Karpas-422 (cell line): ENCODE measurements at regions not wholly inside any gene's neighbourhood (a gene's known extent, or its start where the extent isn't known, plus 50 kb on each side); places are given as distances from the start of the nearest gene placed in this dataset.
"Not testable (repeated sequence)": the region's sequence is repeated elsewhere in the genome, so short reads cannot be mapped to it uniquely, and the experiment has no call there.

Source experiments
- DNase-seq: peaks from one replicate; pipeline ENCODE4 v3.0.0-alpha.2; 2015
- H2AFZ ChIP-seq: fragments of 200-600 bp; sonication (generic); 2 replicates; pipeline ENCODE4 v1.6.1; 2014; ENCODE audit warnings: antibody characterized with exemption, low read length, mixed read lengths
- H3K27ac ChIP-seq: fragments of 200-600 bp; sonication (generic); 2 replicates; pipeline ENCODE4 v1.5.1; 2014; ENCODE audit warnings: mild to moderate bottlenecking, low read length, moderate library complexity
- H3K27me3 ChIP-seq: fragments of 200-600 bp; sonication (generic); 2 replicates; pipeline ENCODE4 v1.6.1; 2014; ENCODE audit warnings: low read length, mixed read lengths
- H3K36me3 ChIP-seq: fragments of 200-600 bp; sonication (generic); 2 replicates; pipeline ENCODE4 v1.6.1; 2014; ENCODE audit warnings: low read length, mixed read lengths; ENCODE audit not compliant: insufficient read depth
- H3K4me1 ChIP-seq: fragments of 200-600 bp; sonication (generic); 2 replicates; pipeline ENCODE4 v1.6.1; 2014; ENCODE audit warnings: mild to moderate bottlenecking, low read length, mixed read lengths
- H3K4me2 ChIP-seq: fragments of 200-600 bp; sonication (generic); 2 replicates; pipeline ENCODE4 v1.6.1; 2014; ENCODE audit warnings: low read length, low read depth, mild to moderate bottlenecking; ENCODE audit not compliant: poor library complexity, severe bottlenecking
- H3K4me3 ChIP-seq: fragments of 200-600 bp; sonication (generic); 2 replicates; pipeline ENCODE4 v1.5.1; 2014; ENCODE audit warnings: mild to moderate bottlenecking, antibody characterized with exemption, low read length, mixed read lengths
- H3K79me2 ChIP-seq: fragments of 200-600 bp; sonication (generic); 2 replicates; pipeline ENCODE4 v1.6.1; 2014; ENCODE audit warnings: mild to moderate bottlenecking, low read length, mixed read lengths
- H3K9ac ChIP-seq: fragments of 200-600 bp; sonication (generic); 2 replicates; pipeline ENCODE4 v1.6.0; 2014; ENCODE audit warnings: low read length
- H3K9me2 ChIP-seq: fragments of 200-600 bp; sonication (generic), shearing (Covaris generic); replicated peaks from 2 replicates; pipeline ENCODE4 v1.6.0; 2014; ENCODE audit warnings: mild to moderate bottlenecking, low read length, moderate library complexity; ENCODE audit not compliant: insufficient read depth
- H3K9me3 ChIP-seq: fragments of 300-700, 200-600 bp; sonication (generic); 2 replicates; pipeline ENCODE4 v1.6.1; 2014; ENCODE audit warnings: low read length, mixed read lengths
- H4K20me1 ChIP-seq: fragments of 200-600 bp; sonication (generic); 2 replicates; pipeline ENCODE4 v1.6.1; 2014; ENCODE audit warnings: mild to moderate bottlenecking, antibody characterized with exemption, low read length, low read depth; ENCODE audit not compliant: insufficient read depth

- Histone ChIP-seq H3K27ac (no peak overlapping the region), H3K4me3 (no peak overlapping the region), H2AFZ (no peak overlapping the region), H3K36me3 (no peaks in the 10 kb centered on the region), H3K9ac (no peak overlapping the region), H3K9me3 (no peaks in the 10 kb centered on the region), H3K9me2 (no peaks in the 10 kb centered on the region), H3K4me2 (no peak overlapping the region), H3K4me1 (no peaks in the 10 kb centered on the region), H4K20me1 (no peaks in the 10 kb centered on the region), H3K79me2 (no peaks in the 10 kb centered on the region), H3K27me3 (no peaks in the 10 kb centered on the region)
- no peak for DNase-seq
These were observed 181.6 kb upstream of the MAP1B start for GRCh38 chr5:71925608-71926091.

GRCh38 chr5:71929003-71929402 is 178.3 kb upstream of the MAP1B start:
- no peak for DNase-seq
- no peak overlapping the region for H3K4me3 ChIP-seq
- no peaks in the 10 kb centered on the region for H3K9me2 ChIP-seq
- H3K9ac ChIP-seq: no peak overlapping the region
- H3K79me2 ChIP-seq: no peaks in the 10 kb centered on the region
- H4K20me1 ChIP-seq: no peaks in the 10 kb centered on the region
- no peak overlapping the region for H2AFZ ChIP-seq
- H3K4me1 ChIP-seq: no peaks in the 10 kb centered on the region
- H3K27me3 ChIP-seq: no peaks in the 10 kb centered on the region
- H3K9me3 ChIP-seq: no peaks in the 10 kb centered on the region
- H3K27ac ChIP-seq: no peak overlapping the region
- H3K36me3 ChIP-seq: no peaks in the 10 kb centered on the region
- no peak overlapping the region for H3K4me2 ChIP-seq

GRCh38 chr5:71930554-71930953 is 176.7 kb upstream of the MAP1B start:
- not testable (repeated sequence) for H3K4me3 ChIP-seq, DNase-seq, H2AFZ ChIP-seq, H3K9me2 ChIP-seq, H3K9me3 ChIP-seq, H3K27ac ChIP-seq, H3K36me3 ChIP-seq, H3K79me2 ChIP-seq, H3K4me1 ChIP-seq, H4K20me1 ChIP-seq, H3K27me3 ChIP-seq, H3K9ac ChIP-seq, H3K4me2 ChIP-seq

- Histone ChIP-seq H3K9me3 (no peaks in the 10 kb centered on the region), H4K20me1 (no peaks in the 10 kb centered on the region), H3K4me1 (no peaks in the 10 kb centered on the region), H3K36me3 (no peaks in the 10 kb centered on the region), H3K4me3 (no peak overlapping the region), H3K27ac (no peak overlapping the region), H3K9ac (no peak overlapping the region), H3K27me3 (no peaks in the 10 kb centered on the region), H2AFZ (no peak overlapping the region), H3K4me2 (no peak overlapping the region), H3K9me2 (no peaks in the 10 kb centered on the region), H3K79me2 (no peaks in the 10 kb centered on the region)
- DNase-seq: no peak
These were observed 175.1 kb upstream of the MAP1B start for GRCh38 chr5:71932131-71932654.

- Histone ChIP-seq H3K79me2 (no peaks in the 10 kb centered on the region), H3K4me2 (no peak overlapping the region), H3K4me3 (no peak overlapping the region), H3K9ac (no peak overlapping the region), H3K4me1 (no peaks in the 10 kb centered on the region), H3K9me2 (no peaks in the 10 kb centered on the region), H3K36me3 (no peaks in the 10 kb centered on the region), H3K27ac (no peak overlapping the region), H2AFZ (no peak overlapping the region), H3K27me3 (no peaks in the 10 kb centered on the region), H3K9me3 (no peaks in the 10 kb centered on the region), H4K20me1 (no peaks in the 10 kb centered on the region)
- DNase-seq: no peak
These were observed 174.5 kb upstream of the MAP1B start for GRCh38 chr5:71932655-71933338.

- Histone ChIP-seq H3K27ac (no peak overlapping the region), H3K9ac (no peak overlapping the region), H3K79me2 (no peaks in the 10 kb centered on the region), H3K27me3 (no peaks in the 10 kb centered on the region), H3K4me1 (no peaks in the 10 kb centered on the region), H3K4me2 (no peak overlapping the region), H2AFZ (no peak overlapping the region), H4K20me1 (no peaks in the 10 kb centered on the region), H3K9me2 (no peaks in the 10 kb centered on the region), H3K36me3 (no peaks in the 10 kb centered on the region), H3K4me3 (no peak overlapping the region), H3K9me3 (no peaks in the 10 kb centered on the region)
- DNase-seq: no peak
These were observed 173.0 kb upstream of the MAP1B start for GRCh38 chr5:71934322-71934721.

GRCh38 chr5:71937921-71938698 is 169.2 kb upstream of the MAP1B start:
- H3K9ac ChIP-seq: no peak overlapping the region
- H3K4me2 ChIP-seq: no peak overlapping the region
- no peaks in the 10 kb centered on the region for H3K9me3 ChIP-seq
- no peaks in the 10 kb centered on the region for H4K20me1 ChIP-seq
- no peak overlapping the region for H3K27ac ChIP-seq
- no peak for DNase-seq
- H3K4me3 ChIP-seq: no peak overlapping the region
- no peaks in the 10 kb centered on the region for H3K4me1 ChIP-seq
- H3K27me3 ChIP-seq: no peaks in the 10 kb centered on the region
- no peaks in the 10 kb centered on the region for H3K9me2 ChIP-seq
- no peaks in the 10 kb centered on the region for H3K36me3 ChIP-seq
- H3K79me2 ChIP-seq: no peaks in the 10 kb centered on the region
- no peak overlapping the region for H2AFZ ChIP-seq

- Histone ChIP-seq H2AFZ (no peak overlapping the region), H3K4me3 (no peak overlapping the region), H3K4me2 (no peak overlapping the region), H4K20me1 (no peaks in the 10 kb centered on the region), H3K9me3 (no peaks in the 10 kb centered on the region), H3K79me2 (no peaks in the 10 kb centered on the region), H3K4me1 (no peaks in the 10 kb centered on the region), H3K9ac (no peak overlapping the region), H3K27ac (no peak overlapping the region), H3K9me2 (no peaks in the 10 kb centered on the region), H3K27me3 (no peaks in the 10 kb centered on the region), H3K36me3 (no peaks in the 10 kb centered on the region)
- DNase-seq: no peak
These were observed 168.4 kb upstream of the MAP1B start for GRCh38 chr5:71938895-71939294.
